Mucosa of descending colon (tissue), 3 donors: ENCODE measurements at regions not wholly inside any gene's neighbourhood (a gene's known extent, or its start where the extent isn't known, plus 50 kb on each side); places are given as distances from the start of the nearest gene placed in this dataset.

Source experiments
- ATAC-seq: fragments of 200-7000 bp; cut with Tn5 transposase; one replicate; pipeline ENCODE4 v1.9.1; 2020; ENCODE audit warnings: mild to moderate bottlenecking, moderate library complexity
- DNase-seq, 3 donors: peaks; one replicate each; pipeline ENCODE4 v3.0.0-alpha.2; 2020
- H3K36me3 ChIP-seq: fragments of 200-600 bp; one replicate; pipeline ENCODE4 v1.8.0; 2021; ENCODE audit warnings: low read depth, mild to moderate bottlenecking
- H3K4me1 ChIP-seq: fragments of 200-600 bp; one replicate; pipeline ENCODE4 v1.8.0; 2021; ENCODE audit warnings: low read depth, mild to moderate bottlenecking
- H3K4me3 ChIP-seq: fragments of 200-600 bp; one replicate; pipeline ENCODE4 v1.8.0; 2021; ENCODE audit warnings: mild to moderate bottlenecking
- H3K9me3 ChIP-seq: fragments of 200-600 bp; one replicate; pipeline ENCODE4 v1.8.0; 2021; ENCODE audit warnings: mild to moderate bottlenecking
- intact Hi-C, 2 donors: fragments of 100-400 bp; cut with DNase I in 1 of 2; cut with micrococcal nuclease in 1 of 2; formaldehyde crosslinking; loops; one replicate each; pipeline versions ENCODE4 v1.11.0 to v1.11.1; 2022; cut with DNase I, micrococcal nuclease
- TF ChIP-seq, protein P1 (sequence below): fragments of 200-600 bp; IDR thresholded peaks from one replicate; pipeline ENCODE4 v1.8.0; 2022; ENCODE audit warnings: antibody characterized with exemption, mild to moderate bottlenecking
- donor health status: DM: no; HTN: no; CAD: no; lungs with moderate emphysema.
- donor health status: DM: no; HTN: no; CAD: no.
- donor health status: DM: no; HTN: yes; CAD: no.

DNA sequence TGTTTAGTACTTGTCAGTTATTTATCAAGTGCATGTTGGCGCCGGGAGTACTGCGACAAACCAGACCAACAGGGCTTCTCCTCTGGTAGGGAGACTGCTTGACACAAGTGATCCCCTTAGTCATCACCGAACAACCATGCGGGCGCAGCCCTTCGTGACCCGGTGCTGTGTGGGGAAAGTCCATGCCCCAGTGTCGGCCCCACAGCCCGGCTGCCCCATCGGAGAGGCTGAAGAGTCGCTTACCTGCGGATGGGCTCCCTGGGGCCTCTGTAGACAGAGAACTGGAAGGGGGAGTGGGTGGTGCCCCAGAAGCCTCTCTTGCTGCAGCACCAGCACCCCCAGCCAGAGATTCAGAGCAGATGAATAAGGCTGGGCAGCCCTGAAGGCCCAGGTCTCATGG lies 90.3 kb upstream of the PRR23E start:
- H3K4me1 ChIP-seq: no peaks in the 10 kb centered on the region
- H3K4me3 ChIP-seq: no peak overlapping the region
- TF ChIP-seq, protein P1, sequence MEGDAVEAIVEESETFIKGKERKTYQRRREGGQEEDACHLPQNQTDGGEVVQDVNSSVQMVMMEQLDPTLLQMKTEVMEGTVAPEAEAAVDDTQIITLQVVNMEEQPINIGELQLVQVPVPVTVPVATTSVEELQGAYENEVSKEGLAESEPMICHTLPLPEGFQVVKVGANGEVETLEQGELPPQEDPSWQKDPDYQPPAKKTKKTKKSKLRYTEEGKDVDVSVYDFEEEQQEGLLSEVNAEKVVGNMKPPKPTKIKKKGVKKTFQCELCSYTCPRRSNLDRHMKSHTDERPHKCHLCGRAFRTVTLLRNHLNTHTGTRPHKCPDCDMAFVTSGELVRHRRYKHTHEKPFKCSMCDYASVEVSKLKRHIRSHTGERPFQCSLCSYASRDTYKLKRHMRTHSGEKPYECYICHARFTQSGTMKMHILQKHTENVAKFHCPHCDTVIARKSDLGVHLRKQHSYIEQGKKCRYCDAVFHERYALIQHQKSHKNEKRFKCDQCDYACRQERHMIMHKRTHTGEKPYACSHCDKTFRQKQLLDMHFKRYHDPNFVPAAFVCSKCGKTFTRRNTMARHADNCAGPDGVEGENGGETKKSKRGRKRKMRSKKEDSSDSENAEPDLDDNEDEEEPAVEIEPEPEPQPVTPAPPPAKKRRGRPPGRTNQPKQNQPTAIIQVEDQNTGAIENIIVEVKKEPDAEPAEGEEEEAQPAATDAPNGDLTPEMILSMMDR: no peak
- H3K36me3 ChIP-seq: no peaks in the 10 kb centered on the region
- no peak for DNase-seq
- intact Hi-C loops: no loop called here
- no peak for ATAC-seq
- no peaks in the 10 kb centered on the region for H3K9me3 ChIP-seq

DNA sequence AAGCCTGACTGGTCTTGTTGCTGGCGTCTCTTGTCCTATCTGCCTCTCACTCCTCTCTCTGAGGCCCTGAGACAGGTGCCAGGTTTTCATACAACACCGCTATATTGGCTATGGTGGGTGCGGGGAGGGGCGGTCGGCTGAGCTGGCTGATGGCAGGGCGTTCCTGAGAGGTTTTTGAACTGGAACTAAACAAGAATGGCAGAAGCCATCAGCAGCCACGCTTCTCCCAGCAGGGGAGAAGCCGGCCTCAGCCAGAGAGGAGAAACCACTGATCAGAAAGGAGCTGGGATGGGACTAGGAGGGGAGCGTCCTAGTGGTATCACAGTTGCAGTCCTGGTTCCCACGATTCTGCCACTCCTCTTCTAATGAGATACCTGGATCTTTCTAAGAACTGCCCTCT lies 89.9 kb upstream of the PRR23E start:
- Histone ChIP-seq H3K4me1 (no peaks in the 10 kb centered on the region), H3K9me3 (no peaks in the 10 kb centered on the region), H3K4me3 (no peak overlapping the region), H3K36me3 (no peaks in the 10 kb centered on the region)
- intact Hi-C loops: no loop called here
- ATAC-seq: no peak
- TF ChIP-seq, protein P1: no peak
- no peak for DNase-seq

DNA sequence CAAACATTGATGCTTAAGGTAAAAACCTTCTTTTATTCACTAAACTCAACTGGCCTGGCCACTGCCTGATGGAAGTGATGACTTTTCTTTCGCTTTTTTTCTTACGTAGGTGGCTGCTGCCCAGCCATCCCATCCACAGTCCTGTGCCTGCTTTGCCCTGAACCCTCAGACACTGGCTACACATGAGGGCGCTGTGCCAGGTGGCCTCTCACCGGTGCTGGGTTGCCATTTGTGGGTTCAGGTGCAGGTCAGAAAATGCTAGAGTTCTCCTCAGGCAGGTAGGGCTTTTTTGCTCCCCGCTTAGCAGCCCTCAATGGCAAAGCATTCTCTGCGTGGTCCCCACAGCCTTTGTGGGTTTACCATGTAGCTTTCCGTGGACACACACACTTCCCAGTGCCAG lies 88.3 kb upstream of the PRR23E start:
- no peak overlapping the region for H3K4me3 ChIP-seq
- H3K36me3 ChIP-seq: no peaks in the 10 kb centered on the region
- intact Hi-C loops: no loop called here
- ATAC-seq (no peak), DNase-seq (no peak)
- TF ChIP-seq, protein P1: no peak
- no peaks in the 10 kb centered on the region for H3K9me3 ChIP-seq
- no peaks in the 10 kb centered on the region for H3K4me1 ChIP-seq

DNA sequence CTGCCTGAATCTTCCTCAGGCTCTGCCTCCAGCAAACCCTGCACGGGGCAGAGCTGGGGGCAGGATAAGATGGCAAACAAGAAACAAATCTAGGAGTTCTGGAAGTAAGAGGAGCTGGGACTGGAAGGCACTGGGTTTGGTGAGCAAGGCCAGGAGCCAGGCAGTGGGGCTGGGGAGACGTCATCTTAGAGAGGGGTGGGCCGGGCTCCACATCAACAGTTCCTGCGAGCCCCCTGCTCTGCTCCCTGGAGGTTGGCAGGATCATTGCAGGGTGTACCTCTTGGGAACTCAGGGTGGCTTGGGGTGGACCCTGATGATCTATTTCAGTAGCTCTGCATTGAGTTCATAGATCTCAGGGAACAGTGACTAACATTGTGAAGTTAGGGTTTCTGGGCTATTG lies 87.3 kb upstream of the PRR23E start:
- Histone ChIP-seq H3K4me1 (no peaks in the 10 kb centered on the region), H3K4me3 (no peak overlapping the region), H3K9me3 (no peaks in the 10 kb centered on the region), H3K36me3 (no peaks in the 10 kb centered on the region)
- TF ChIP-seq, protein P1: no peak
- ATAC-seq (no peak), DNase-seq (no peak)
- intact Hi-C loops: no loop called here

DNA sequence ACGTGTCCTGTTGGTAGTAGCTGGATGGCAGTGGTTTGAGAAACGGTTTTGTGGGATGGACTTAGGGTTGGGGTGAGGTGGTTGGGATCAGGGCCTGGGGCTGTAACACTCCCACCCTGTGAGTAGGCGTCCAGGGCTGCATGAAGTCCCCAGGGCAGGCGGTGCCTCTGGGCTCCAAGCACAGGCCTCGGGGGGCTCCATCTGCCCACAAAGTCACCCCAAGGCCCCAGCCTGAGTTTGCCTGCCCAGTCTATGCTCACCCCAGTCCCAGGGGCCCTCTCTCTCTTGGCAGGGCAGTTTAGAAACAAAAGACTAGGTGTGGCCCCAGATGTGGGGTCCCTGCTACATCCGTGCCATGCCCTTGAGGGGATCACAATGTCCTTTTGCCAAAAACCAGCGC lies 86.9 kb upstream of the PRR23E start:
- Histone ChIP-seq H3K4me3 (no peak overlapping the region), H3K9me3 (no peaks in the 10 kb centered on the region), H3K36me3 (no peaks in the 10 kb centered on the region), H3K4me1 (no peaks in the 10 kb centered on the region)
- DNase-seq: no peak
- intact Hi-C loops: no loop called here
- no peak for ATAC-seq
- TF ChIP-seq, protein P1: no peak

DNA sequence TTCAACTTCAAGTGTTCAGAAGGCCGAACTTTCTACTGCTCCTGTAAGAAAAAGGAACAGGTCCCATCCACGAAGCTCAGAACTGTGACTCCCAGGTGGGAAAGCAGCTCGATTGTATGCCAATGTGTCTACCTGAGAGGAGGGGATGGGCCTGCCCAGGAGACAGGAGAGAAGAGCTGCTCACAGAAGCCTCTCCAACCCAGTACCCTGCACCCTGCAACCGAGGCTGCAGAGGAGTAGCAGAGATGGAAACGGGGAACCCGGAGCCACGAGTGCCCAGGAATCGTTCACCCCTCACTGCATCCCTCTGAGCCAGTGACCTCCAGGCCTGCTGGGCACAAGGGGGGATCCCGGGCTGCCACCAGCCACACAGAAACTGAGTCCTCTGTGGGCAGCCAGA lies 86.5 kb upstream of the PRR23E start:
- ATAC-seq (no peak), DNase-seq (no peak)
- TF ChIP-seq, protein P1: no peak
- intact Hi-C loops: no loop called here
- Histone ChIP-seq H3K9me3 (no peaks in the 10 kb centered on the region), H3K36me3 (no peaks in the 10 kb centered on the region), H3K4me1 (no peaks in the 10 kb centered on the region), H3K4me3 (no peak overlapping the region)
